GM12872 (cell line): ENCODE measurements at regions not wholly inside any gene's neighbourhood (a gene's known extent, or its start where the extent isn't known, plus 50 kb on each side); places are given as distances from the start of the nearest gene placed in this dataset.

Experiments
- CTCF ChIP-seq: IDR thresholded peaks from 3 replicates; pipeline ENCODE4 v1.5.1; 2011; ENCODE audit warnings: low read depth, mild to moderate bottlenecking, low read length, moderate library complexity; ENCODE audit not compliant: insufficient read depth

DNA sequence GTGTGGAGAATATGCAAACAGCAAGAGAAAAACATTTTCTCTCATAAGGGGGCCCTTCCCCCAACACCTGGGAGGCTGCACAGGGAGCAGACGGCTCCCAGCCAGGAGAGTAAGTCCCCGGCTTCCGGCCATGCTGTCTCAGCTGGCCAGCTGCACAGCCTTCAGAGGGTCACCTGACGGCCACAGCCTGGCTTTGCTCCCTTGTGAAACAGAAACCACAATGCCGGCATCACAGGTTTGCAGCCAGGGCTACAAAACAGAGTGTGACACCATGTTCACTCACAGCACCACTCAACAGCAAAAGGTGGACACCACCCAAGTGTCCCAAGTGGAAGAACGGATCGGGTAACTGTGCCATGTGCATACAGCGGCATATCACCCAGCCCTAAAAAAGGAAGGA, 86.9 kb upstream of the GPC1 start:
- no peak for TF ChIP-seq CTCF

- TF ChIP-seq CTCF: no peak
Observed at GRCh38 chr2:240349133-240350005, 86.1 kb upstream of the GPC1 start.

DNA sequence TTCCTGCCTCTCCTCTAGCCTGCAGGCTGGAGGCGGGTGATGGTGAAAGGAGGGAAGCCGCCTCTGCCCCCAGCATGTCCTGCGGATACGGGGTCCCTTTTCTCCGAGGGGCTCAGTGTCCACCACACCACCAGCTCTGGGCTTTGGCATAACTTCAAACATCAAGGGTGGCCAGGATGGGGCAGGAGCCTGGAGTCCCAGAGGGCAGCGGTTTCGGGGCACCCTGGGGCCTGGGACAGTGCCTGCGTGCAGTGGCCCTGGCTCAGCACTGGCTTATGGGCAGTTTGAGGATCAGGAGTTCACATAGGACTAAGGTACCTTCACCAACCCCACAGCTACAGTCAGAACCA, 85.5 kb upstream of the GPC1 start:
- no peak for TF ChIP-seq CTCF

DNA sequence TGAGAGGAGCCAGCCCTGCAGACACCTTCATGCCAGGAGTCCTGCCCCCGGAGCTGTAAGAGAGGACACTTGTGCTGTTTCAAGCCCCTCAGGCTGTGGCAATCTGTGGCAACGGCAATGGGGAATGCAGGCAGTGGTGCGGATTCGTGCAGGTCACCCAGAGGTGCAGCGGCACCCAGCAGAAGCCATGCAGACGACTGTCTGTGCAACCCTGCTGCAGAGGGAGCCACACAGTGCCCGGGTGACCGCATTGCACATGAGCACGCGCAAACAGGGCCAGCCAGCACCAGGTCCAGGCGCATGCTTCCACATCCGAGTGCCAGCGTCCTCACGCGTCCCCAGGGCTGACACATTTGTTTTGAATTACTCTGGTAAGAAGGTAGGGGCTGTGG, 84.8 kb upstream of the GPC1 start:
- no peak for TF ChIP-seq CTCF

DNA sequence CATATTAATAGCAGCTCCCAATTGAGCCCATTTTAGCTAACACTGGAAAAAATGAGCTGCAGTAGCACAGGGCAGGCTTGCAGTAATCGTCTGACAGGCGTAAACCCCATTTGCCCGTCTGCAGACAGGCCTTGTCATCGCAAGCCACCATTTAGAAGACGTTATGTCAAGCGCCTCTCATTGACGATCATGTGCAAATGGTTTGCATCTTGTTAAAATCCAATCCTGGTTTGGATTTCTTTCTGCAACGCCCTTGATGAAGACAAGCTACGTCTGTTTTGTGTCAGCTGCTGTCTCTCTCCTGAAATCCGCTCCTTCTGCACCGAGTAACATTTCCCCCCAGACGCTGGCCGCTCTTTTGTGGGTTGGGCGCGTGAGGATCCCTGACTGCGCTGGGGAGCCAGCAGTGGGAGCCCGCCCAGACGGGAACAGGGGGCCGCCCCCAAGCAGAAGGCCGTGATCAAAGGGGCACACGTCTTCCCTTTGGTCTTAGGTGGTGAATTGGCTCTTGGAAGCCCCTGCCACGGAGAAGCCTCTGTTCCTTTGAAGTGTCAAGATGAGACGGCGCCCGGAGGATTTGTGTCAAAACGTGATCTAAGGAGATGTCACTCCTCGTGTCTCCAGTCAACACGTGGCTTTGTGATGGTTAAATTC, 84.2 kb upstream of the GPC1 start:
- no peak for TF ChIP-seq CTCF

- TF ChIP-seq CTCF: no peak
Observed at GRCh38 chr2:240351826-240352426, 83.5 kb upstream of the GPC1 start.

- TF ChIP-seq CTCF: no peak
Observed at GRCh38 chr2:240353086-240353798, 82.2 kb upstream of the GPC1 start.
